ENCODE measurements at regions not wholly inside any gene's neighbourhood (a gene's known extent, or its start where the extent isn't known, plus 50 kb on each side); places are given as distances from the start of the nearest gene placed in this dataset.
"Not testable (repeated sequence)": the region's sequence is repeated elsewhere in the genome, so short reads cannot be mapped to it uniquely, and the experiment has no call there.

- no peak overlapping the region for H3K27ac ChIP-seq
- no peak for DNase-seq (ENCODE audit: low read depth, low spot score)
Measured at GRCh38 chr6:23505026-23505425, 621.0 kb upstream of the NRSN1 start.

DNA sequence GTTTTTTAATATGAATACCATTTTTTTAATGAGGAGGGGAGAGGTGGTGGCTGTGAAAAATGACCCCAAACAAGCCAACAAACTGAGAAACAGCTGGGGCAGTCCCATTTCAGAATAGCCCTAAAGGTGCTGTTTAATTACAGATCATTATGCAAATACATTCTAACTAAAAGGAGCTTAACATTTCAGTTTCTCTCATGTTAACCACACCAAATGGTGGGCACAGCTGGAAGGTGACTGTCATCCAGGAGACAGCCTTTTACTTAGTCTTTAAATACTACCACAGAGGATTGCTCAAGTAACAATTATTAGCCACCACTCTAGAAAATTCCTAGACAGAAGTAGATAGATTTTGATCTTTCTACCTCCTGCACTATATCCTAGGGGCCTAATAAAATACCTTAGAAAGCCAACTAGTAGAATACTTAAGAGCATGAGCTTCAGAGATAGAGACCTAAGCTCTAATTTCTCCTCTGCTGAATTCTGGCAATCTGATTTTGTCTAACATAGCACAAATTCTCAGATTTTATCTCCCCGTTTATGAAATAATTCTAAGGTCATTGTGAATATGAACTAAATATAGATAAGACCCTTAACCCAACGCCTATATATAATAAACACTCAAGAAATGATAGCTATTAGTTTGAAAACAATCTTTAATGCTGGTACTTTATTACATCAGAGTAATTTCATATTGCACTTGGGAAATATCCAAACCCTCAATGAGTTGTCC is 615.1 kb upstream of the NRSN1 start:
- no peak overlapping the region for H3K27ac ChIP-seq
- DNase-seq (ENCODE audit: low read depth, low spot score), result no peak

DNA sequence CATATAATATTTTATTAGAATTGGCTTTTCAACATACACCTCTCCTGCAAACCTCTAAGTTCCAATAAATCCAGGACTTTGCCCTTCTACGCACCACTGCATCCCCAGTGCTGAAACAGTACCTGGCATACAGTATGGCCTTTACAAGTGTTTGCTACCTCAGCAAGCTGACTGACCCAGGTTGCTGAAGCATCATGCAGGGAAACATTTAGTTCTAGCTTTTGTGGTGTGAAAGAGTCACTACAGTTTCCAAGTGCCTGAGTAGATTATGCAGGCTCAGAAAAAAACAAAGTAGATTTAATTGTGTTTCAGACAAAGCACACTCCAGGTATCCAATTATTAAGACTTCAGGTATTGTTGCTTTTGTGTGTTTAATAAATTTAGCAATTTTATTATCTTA is 614.2 kb upstream of the NRSN1 start:
- DNase-seq (ENCODE audit: low read depth, low spot score), result no peak
- H3K27ac ChIP-seq, result no peak overlapping the region

- no peak for DNase-seq (ENCODE audit: low read depth, low spot score)
- no peak overlapping the region for H3K27ac ChIP-seq
Measured at GRCh38 chr6:23518294-23518693, 607.7 kb upstream of the NRSN1 start.

GRCh38 chr6:23522792-23523547 is 603.0 kb upstream of the NRSN1 start:
- H3K27ac ChIP-seq, result no peak overlapping the region
- no peak for DNase-seq (ENCODE audit: low read depth, low spot score)

DNA sequence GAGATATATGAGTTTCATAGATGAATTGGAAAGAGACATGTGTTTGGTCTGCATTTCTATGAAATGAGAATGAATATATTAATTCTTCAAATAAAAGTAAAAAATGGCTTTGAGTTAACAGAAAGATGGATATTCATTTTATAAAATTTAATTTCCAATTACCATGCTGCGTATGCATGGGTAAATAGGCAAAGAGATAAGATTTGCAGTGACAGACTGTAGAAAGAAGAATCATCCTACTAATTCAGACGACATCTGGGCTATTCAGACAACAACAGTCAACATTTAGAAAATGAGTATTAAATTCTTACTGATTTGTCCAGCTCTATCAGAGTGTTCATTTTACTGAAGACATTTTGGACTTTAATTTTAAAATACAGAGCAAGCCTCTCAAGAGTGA is 602.2 kb upstream of the NRSN1 start:
- no peak overlapping the region for H3K27ac ChIP-seq
- no peak for DNase-seq (ENCODE audit: low read depth, low spot score)

GRCh38 chr6:23524548-23524947 is 601.5 kb upstream of the NRSN1 start:
- DNase-seq (ENCODE audit: low read depth, low spot score), result no peak
- no peak overlapping the region for H3K27ac ChIP-seq

DNA sequence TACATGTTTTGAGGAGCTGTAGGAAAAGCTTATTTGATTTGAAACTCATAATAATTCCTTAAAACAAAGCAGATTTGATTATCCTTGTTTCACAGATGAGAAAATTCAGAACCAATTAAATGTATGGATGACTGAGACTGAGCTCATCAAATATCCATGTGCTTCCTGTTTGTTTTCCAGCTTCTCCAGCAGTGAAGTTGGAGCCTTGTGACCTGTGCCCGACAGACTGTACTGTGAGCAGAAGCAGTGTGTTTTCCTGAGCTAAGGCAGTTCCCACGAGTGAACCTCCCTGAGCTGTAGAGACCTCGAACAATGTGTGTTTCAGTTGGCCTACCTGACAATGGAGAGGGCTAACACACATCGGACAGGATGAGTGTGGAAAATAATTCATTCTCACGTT is 599.5 kb upstream of the NRSN1 start:
- no peak overlapping the region for H3K27ac ChIP-seq
- no peak for DNase-seq (ENCODE audit: low read depth, low spot score)

GRCh38 chr6:23529902-23530301 is 596.1 kb upstream of the NRSN1 start:
- DNase-seq (ENCODE audit: low read depth, low spot score), result no peak
- H3K27ac ChIP-seq, result no peak overlapping the region

GRCh38 chr6:23531666-23532065 is 594.3 kb upstream of the NRSN1 start:
- H3K27ac ChIP-seq, result no peak overlapping the region
- no peak for DNase-seq (ENCODE audit: low read depth, low spot score)

DNA sequence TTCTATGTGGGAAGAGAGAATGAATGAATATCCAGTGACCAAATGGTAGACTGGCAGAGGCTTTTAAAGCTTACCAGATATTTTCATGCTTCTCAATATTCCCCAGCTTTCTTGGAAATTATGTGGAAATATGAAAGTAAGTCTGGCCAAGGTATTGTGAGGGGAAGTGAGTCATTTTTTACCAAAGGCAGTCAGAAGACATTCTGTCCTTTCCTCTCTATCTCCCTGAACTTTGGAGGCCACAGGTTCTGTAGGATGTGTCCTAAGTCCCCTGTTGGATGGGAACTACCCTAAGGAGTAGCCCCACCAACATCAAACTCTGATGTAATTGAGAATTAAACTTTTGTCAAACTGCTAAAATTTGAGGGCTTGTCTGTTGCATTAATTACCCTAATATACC is 593.8 kb upstream of the NRSN1 start:
- no peak for DNase-seq (ENCODE audit: low read depth, low spot score)
- H3K27ac ChIP-seq, result no peak overlapping the region

GRCh38 chr6:23533311-23533710 is 592.7 kb upstream of the NRSN1 start:
- H3K27ac ChIP-seq, result no peak overlapping the region
- no peak for DNase-seq (ENCODE audit: low read depth, low spot score)

- no peak overlapping the region for H3K27ac ChIP-seq
- no peak for DNase-seq (ENCODE audit: low read depth, low spot score)
Measured at GRCh38 chr6:23533944-23534343, 592.1 kb upstream of the NRSN1 start.

- no peak overlapping the region for H3K27ac ChIP-seq
- no peak for DNase-seq (ENCODE audit: low read depth, low spot score)
Measured at GRCh38 chr6:23534351-23534750, 591.7 kb upstream of the NRSN1 start.

DNA sequence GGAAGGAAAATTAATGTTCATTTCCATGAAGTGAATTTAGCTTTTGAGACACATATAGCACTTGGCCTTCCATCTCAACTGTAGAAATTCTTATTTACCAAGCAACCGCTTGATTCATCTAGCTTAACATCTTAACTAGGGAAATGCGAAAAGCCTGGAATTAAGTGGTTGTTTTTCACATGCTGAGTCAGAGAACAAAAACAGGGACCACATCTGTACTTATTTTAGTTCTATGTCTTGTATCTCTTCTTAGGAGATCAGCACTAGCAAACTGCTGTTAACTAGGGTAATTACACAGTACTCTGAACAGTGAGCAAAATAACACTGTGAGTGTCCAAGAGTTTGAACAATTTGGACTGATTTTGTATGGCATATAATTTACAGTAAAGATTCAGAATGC is 590.9 kb upstream of the NRSN1 start:
- H3K27ac ChIP-seq, result no peak overlapping the region
- no peak for DNase-seq (ENCODE audit: low read depth, low spot score)

- no peak overlapping the region for H3K27ac ChIP-seq
- DNase-seq (ENCODE audit: low read depth, low spot score), result no peak
Measured at GRCh38 chr6:23537828-23538227, 588.2 kb upstream of the NRSN1 start.

- no peak for DNase-seq (ENCODE audit: low read depth, low spot score)
- H3K27ac ChIP-seq, result no peak overlapping the region
Measured at GRCh38 chr6:23547851-23548250, 578.2 kb upstream of the NRSN1 start.

- not testable (repeated sequence) for H3K27ac ChIP-seq; DNase-seq (ENCODE audit: low read depth, low spot score)
Measured at GRCh38 chr6:23554953-23555352, 571.1 kb upstream of the NRSN1 start.

DNA sequence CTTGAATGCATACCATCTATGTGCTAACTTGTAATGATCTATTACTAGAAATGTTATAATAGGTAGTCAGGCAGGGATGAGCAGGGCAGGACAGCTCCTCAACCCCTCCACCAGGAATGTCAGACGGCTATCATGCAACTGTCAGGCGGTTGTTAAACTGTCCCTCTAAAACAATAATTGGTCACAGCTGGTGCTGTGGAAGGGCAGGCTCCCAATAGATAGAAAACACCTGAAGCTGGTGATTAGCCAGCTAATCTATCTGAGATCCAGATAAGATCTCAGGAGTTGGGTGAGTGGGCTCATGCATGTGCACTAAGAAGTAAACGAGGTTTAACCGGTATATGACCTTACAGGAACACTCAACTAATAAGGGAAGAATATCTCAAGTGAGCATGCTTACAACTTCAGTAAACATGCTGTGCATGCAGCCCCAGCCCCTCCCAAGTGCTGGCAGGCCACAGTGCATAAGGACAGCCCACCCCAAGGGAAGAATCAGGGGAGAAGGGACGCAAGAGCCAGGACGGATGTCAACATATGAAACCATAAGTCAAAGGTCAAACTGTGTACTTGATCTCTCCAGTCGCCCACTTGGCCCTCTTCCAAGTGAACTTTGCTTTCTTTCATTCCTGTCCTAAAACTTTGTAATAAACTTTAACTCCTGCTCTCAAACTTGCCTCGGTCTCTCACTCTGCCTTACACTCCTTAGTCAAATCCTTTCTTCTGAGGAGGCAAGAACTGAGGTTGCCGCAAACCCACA is 566.2 kb upstream of the NRSN1 start:
- DNase-seq (ENCODE audit: low read depth, low spot score), result no peak

GRCh38 chr6:23561732-23562131 is 564.3 kb upstream of the NRSN1 start:
- no peak for DNase-seq (ENCODE audit: low read depth, low spot score)
- H3K27ac ChIP-seq, result no peak overlapping the region

More for the DNA sequence above, 566.2 kb upstream of the NRSN1 start:
- H3K27ac ChIP-seq, result no peak overlapping the region

DNA sequence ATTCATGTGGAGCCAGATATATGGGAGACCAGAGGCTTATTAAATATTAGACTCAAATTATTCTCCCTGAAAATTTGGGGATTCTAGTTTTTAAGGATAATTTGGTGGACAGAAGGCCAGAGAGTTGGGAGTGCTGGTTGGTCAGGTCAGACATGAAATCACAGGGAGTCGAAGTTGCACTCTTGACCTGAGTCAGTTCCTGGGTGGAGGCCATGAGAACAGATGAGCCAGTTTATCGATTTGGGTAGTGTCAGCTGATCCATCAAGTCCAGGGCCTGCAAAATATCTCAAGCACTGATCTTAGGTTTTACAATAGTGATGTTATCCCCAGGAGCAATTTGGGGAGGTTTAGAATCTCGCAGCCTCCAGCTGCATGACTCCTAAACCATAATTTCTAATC is 563.5 kb upstream of the NRSN1 start:
- DNase-seq (ENCODE audit: low read depth, low spot score), result no peak
- no peak overlapping the region for H3K27ac ChIP-seq

All from epithelial cell of prostate (primary cell).